ENCODE measurements at regions not wholly inside any gene's neighbourhood (a gene's known extent, or its start where the extent isn't known, plus 50 kb on each side); places are given as distances from the start of the nearest gene placed in this dataset.

- no peaks in the 10 kb centered on the region for H3K9me2 ChIP-seq
- no peaks in the 10 kb centered on the region for H3K36me3 ChIP-seq (replicated peaks in 1 of 2; ENCODE audit: control insufficient read depth in 1 of 2, insufficient read depth in 2 of 2, low read length in 1 of 2)
- H3F3A ChIP-seq (replicated peaks; ENCODE audit: insufficient read depth) = no peaks in the 10 kb centered on the region
- no peaks in the 10 kb centered on the region for H4K20me1 ChIP-seq (ENCODE audit: insufficient read depth)
- ChIA-PET CTCF (no interaction called here), POLR2A (no interaction called here)
- H3K4me1 ChIP-seq (ENCODE audit: control insufficient read depth in 1 of 2, insufficient read depth in 2 of 2, low read depth in 1 of 2, low read length in 1 of 2) = no peaks in the 10 kb centered on the region
- no peaks in the 10 kb centered on the region for H3K27me3 ChIP-seq (ENCODE audit: insufficient read depth)
- no peak overlapping the region for H3K9ac ChIP-seq
- TF ChIP-seq GABPA (IDR thresholded peaks at IDR 0.05; ENCODE audit: low read depth) = no peak
- TF ChIP-seq RXRA (IDR thresholded peaks at IDR 0.05; ENCODE audit: borderline replicate concordance, low read depth) = no peak
- TF ChIP-seq TEAD4 (IDR thresholded peaks at IDR 0.05; ENCODE audit: borderline replicate concordance, insufficient read depth) = no peak
- TF ChIP-seq PBX3 (IDR thresholded peaks at IDR 0.05) = no peak
- TF ChIP-seq, protein P1, sequence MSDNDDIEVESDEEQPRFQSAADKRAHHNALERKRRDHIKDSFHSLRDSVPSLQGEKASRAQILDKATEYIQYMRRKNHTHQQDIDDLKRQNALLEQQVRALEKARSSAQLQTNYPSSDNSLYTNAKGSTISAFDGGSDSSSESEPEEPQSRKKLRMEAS (IDR thresholded peaks at IDR 0.05; ENCODE audit: low read depth) = no peak
- no peak for TF ChIP-seq YY1 (IDR thresholded peaks at IDR 0.05; ENCODE audit: low read depth)
- TF ChIP-seq TCF12 (IDR thresholded peaks at IDR 0.05) = no peak
- no peak for TF ChIP-seq RFX5 (IDR thresholded peaks at IDR 0.05; ENCODE audit: low read length)
- TF ChIP-seq, protein P2, sequence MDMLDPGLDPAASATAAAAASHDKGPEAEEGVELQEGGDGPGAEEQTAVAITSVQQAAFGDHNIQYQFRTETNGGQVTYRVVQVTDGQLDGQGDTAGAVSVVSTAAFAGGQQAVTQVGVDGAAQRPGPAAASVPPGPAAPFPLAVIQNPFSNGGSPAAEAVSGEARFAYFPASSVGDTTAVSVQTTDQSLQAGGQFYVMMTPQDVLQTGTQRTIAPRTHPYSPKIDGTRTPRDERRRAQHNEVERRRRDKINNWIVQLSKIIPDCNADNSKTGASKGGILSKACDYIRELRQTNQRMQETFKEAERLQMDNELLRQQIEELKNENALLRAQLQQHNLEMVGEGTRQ (IDR thresholded peaks at IDR 0.05; ENCODE audit: borderline replicate concordance, low read depth, low read length) = no peak
- TF ChIP-seq JUND (IDR thresholded peaks at IDR 0.05) = no peak
- no peak for TF ChIP-seq MXI1 (IDR thresholded peaks at IDR 0.05; ENCODE audit: low read depth, low read length)
- no peak for TF ChIP-seq EP300 (IDR thresholded peaks at IDR 0.05; ENCODE audit: borderline replicate concordance in 1 of 2, low read depth in 1 of 2, low read length in 1 of 2)
- TF ChIP-seq NRF1 (IDR thresholded peaks at IDR 0.05; ENCODE audit: low read depth, low read length) = no peak
- no peak for TF ChIP-seq ELF1 (IDR thresholded peaks at IDR 0.05)
- TF ChIP-seq POLR2AphosphoS5 (IDR thresholded peaks at IDR 0.05; ENCODE audit: low read depth, low read length) = no peak
- TF ChIP-seq CTCF (IDR thresholded peaks at IDR 0.05) = no peak
- TF ChIP-seq, protein P3, sequence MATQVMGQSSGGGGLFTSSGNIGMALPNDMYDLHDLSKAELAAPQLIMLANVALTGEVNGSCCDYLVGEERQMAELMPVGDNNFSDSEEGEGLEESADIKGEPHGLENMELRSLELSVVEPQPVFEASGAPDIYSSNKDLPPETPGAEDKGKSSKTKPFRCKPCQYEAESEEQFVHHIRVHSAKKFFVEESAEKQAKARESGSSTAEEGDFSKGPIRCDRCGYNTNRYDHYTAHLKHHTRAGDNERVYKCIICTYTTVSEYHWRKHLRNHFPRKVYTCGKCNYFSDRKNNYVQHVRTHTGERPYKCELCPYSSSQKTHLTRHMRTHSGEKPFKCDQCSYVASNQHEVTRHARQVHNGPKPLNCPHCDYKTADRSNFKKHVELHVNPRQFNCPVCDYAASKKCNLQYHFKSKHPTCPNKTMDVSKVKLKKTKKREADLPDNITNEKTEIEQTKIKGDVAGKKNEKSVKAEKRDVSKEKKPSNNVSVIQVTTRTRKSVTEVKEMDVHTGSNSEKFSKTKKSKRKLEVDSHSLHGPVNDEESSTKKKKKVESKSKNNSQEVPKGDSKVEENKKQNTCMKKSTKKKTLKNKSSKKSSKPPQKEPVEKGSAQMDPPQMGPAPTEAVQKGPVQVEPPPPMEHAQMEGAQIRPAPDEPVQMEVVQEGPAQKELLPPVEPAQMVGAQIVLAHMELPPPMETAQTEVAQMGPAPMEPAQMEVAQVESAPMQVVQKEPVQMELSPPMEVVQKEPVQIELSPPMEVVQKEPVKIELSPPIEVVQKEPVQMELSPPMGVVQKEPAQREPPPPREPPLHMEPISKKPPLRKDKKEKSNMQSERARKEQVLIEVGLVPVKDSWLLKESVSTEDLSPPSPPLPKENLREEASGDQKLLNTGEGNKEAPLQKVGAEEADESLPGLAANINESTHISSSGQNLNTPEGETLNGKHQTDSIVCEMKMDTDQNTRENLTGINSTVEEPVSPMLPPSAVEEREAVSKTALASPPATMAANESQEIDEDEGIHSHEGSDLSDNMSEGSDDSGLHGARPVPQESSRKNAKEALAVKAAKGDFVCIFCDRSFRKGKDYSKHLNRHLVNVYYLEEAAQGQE (IDR thresholded peaks at IDR 0.05; ENCODE audit: low read depth, low read length) = no peak
- TF ChIP-seq RCOR1 (IDR thresholded peaks at IDR 0.05; ENCODE audit: low read length) = no peak
- TF ChIP-seq EZH2phosphoT487 (IDR thresholded peaks at IDR 0.05; ENCODE audit: borderline replicate concordance, low read depth) = no peak
- no peak for TF ChIP-seq MEF2A (IDR thresholded peaks at IDR 0.05; ENCODE audit: borderline replicate concordance, low read depth)
- H3K4me2 ChIP-seq = no peak overlapping the region
- H3K27ac ChIP-seq (ENCODE audit: low read depth in 2 of 2, low read length in 1 of 2) = no peak overlapping the region
- no peaks in the 10 kb centered on the region for H3K79me2 ChIP-seq (ENCODE audit: insufficient read depth)
- H3K9me3 ChIP-seq = no peaks in the 10 kb centered on the region
- no peak for DNase-seq
- H3K4me3 ChIP-seq (ENCODE audit: low read depth in 2 of 2, low read length in 1 of 2) = no peak overlapping the region
- H2AFZ ChIP-seq (ENCODE audit: low read depth) = no peak overlapping the region
These were observed 641.9 kb downstream of the NLGN4X start for GRCh38 chrX:5586726-5587125.

All from SK-N-SH (cell line).